GM21717 (cell line): ENCODE measurements at regions not wholly inside any gene's neighbourhood (a gene's known extent, or its start where the extent isn't known, plus 50 kb on each side); places are given as distances from the start of the nearest gene placed in this dataset.

Experiments used
- ATAC-seq: cut with Tn5 transposase; IDR thresholded peaks from one replicate; pipeline ENCODE4 v1.9.1; 2021; ENCODE audit warnings: mild to moderate bottlenecking, moderate library complexity; ENCODE audit not compliant: unreplicated experiment

- no peak for ATAC-seq
These were observed 792.1 kb upstream of the ARGLU1 start for GRCh38 chr13:107360010-107360409.

GRCh38 chr13:107358866-107359265, 790.9 kb upstream of the ARGLU1 start:
- ATAC-seq, result no peak

GRCh38 chr13:107351305-107351704, 783.4 kb upstream of the ARGLU1 start:
- ATAC-seq, result no peak

GRCh38 chr13:107348925-107349324, 781.0 kb upstream of the ARGLU1 start:
- no peak for ATAC-seq

- no peak for ATAC-seq
These were observed 780.5 kb upstream of the ARGLU1 start for GRCh38 chr13:107348471-107348870.

GRCh38 chr13:107347641-107348369, 779.9 kb upstream of the ARGLU1 start:
- no peak for ATAC-seq

- no peak for ATAC-seq
These were observed 774.8 kb upstream of the ARGLU1 start for GRCh38 chr13:107342747-107343146.

- ATAC-seq, result no peak
These were observed 771.3 kb upstream of the ARGLU1 start for GRCh38 chr13:107339209-107339608.

GRCh38 chr13:107332188-107332587, 764.3 kb upstream of the ARGLU1 start:
- no peak for ATAC-seq

- ATAC-seq, result no peak
These were observed 763.4 kb upstream of the ARGLU1 start for GRCh38 chr13:107331359-107331758.

- no peak for ATAC-seq
These were observed 762.5 kb upstream of the ARGLU1 start for GRCh38 chr13:107330484-107330883.

GRCh38 chr13:107329991-107330390, 762.1 kb upstream of the ARGLU1 start:
- ATAC-seq, result no peak

GRCh38 chr13:107324416-107325204, 756.7 kb upstream of the ARGLU1 start:
- ATAC-seq, result no peak

GRCh38 chr13:107322228-107322627, 754.3 kb upstream of the ARGLU1 start:
- ATAC-seq, result no peak

GRCh38 chr13:107305178-107305577, 737.2 kb upstream of the ARGLU1 start:
- no peak for ATAC-seq

GRCh38 chr13:107301724-107302374, 733.9 kb upstream of the ARGLU1 start:
- ATAC-seq, result no peak

- no peak for ATAC-seq
These were observed 731.8 kb upstream of the ARGLU1 start for GRCh38 chr13:107299717-107300116.

GRCh38 chr13:107296804-107297203, 728.9 kb upstream of the ARGLU1 start:
- ATAC-seq, result no peak

- ATAC-seq, result no peak
These were observed 727.6 kb upstream of the ARGLU1 start for GRCh38 chr13:107295416-107296140.

- ATAC-seq, result no peak
These were observed 726.0 kb upstream of the ARGLU1 start for GRCh38 chr13:107293924-107294323.

- ATAC-seq, result no peak
These were observed 723.9 kb upstream of the ARGLU1 start for GRCh38 chr13:107291875-107292274.
